SU-DHL-6 (cell line): ENCODE measurements at regions not wholly inside any gene's neighbourhood (a gene's known extent, or its start where the extent isn't known, plus 50 kb on each side); places are given as distances from the start of the nearest gene placed in this dataset.

Experiments used
- H2AFZ ChIP-seq: fragments of 200-600 bp; sonication (generic); 2 replicates; pipeline ENCODE4 v1.6.1; 2014; ENCODE audit warnings: low read depth, mild to moderate bottlenecking, moderate library complexity, mixed read lengths, antibody characterized with exemption, low read length; ENCODE audit not compliant: severe bottlenecking
- H3F3A ChIP-seq: fragments of 200-600 bp; shearing (Covaris generic); 2 replicates; pipeline ENCODE4 v1.6.0; 2016; ENCODE audit warnings: antibody characterized with exemption, mild to moderate bottlenecking; ENCODE audit not compliant: insufficient read depth
- H3K27ac ChIP-seq: fragments of 200-600 bp; sonication (generic); 2 replicates; pipeline ENCODE4 v1.5.1; 2016; ENCODE audit warnings: low read depth, mild to moderate bottlenecking, low read length, moderate library complexity, mixed read lengths
- H3K27me3 ChIP-seq: fragments of 200-600 bp; sonication (generic), shearing (Covaris generic); 2 replicates; pipeline ENCODE4 v1.6.0; 2014; ENCODE audit warnings: mild to moderate bottlenecking, low read length
- H3K36me3 ChIP-seq: fragments of 200-600 bp; sonication (generic); 2 replicates; pipeline ENCODE4 v1.6.1; 2014; ENCODE audit warnings: mild to moderate bottlenecking, low read length, mixed read lengths
- H3K4me2 ChIP-seq: fragments of 300-600, 200-600 bp; shearing (Covaris generic), sonication (generic); 2 replicates; pipeline ENCODE4 v1.6.0; 2014; ENCODE audit warnings: low read length, low read depth, mild to moderate bottlenecking; ENCODE audit not compliant: poor library complexity, severe bottlenecking
- H3K4me3 ChIP-seq: fragments of 200-600 bp; sonication (generic); 2 replicates; pipeline ENCODE4 v1.5.1; 2014; ENCODE audit warnings: antibody characterized with exemption, low read length, mild to moderate bottlenecking, mixed read lengths; ENCODE audit not compliant: insufficient read depth, poor library complexity, severe bottlenecking
- H3K79me2 ChIP-seq: fragments of 200-600 bp; sonication (generic); 2 replicates; pipeline ENCODE4 v1.6.1; 2014; ENCODE audit warnings: mild to moderate bottlenecking, low read length, moderate library complexity; ENCODE audit not compliant: insufficient read depth
- H3K9ac ChIP-seq: fragments of 200-600 bp; sonication (generic); 2 replicates; pipeline ENCODE4 v1.7.0; 2014; ENCODE audit warnings: mild to moderate bottlenecking, low read length
- H3K9me2 ChIP-seq: fragments of 200-600 bp; sonication (generic); replicated peaks from 2 replicates; pipeline ENCODE4 v1.6.1; 2014; ENCODE audit warnings: low read length; ENCODE audit not compliant: insufficient read depth
- H3K9me3 ChIP-seq: fragments of 200-600 bp; sonication (generic); 2 replicates; pipeline ENCODE4 v1.6.1; 2014; ENCODE audit warnings: low read length, mixed read lengths; ENCODE audit not compliant: insufficient read depth
- H4K20me1 ChIP-seq: fragments of 200-600 bp; sonication (generic); 2 replicates; pipeline ENCODE4 v1.6.1; 2014; ENCODE audit warnings: low read depth, mild to moderate bottlenecking, antibody characterized with exemption, low read length, moderate library complexity, mixed read lengths
- CTCF ChIP-seq: fragments of 200-600 bp; sonication (generic); IDR thresholded peaks from one replicate; pipeline ENCODE4 v1.5.1; 2017; ENCODE audit warnings: antibody characterized with exemption, mild to moderate bottlenecking, low read length, moderate library complexity; ENCODE audit not compliant: insufficient read depth, poor library complexity, severe bottlenecking
- EZH2phosphoT487 ChIP-seq: fragments of 200-600 bp; sonication (generic), shearing (Covaris generic); conservative IDR thresholded peaks from 2 replicates; pipeline ENCODE4 v1.6.1; 2018; ENCODE audit warnings: mild to moderate bottlenecking, antibody characterized with exemption, low read length, moderate library complexity, mixed read lengths

- Histone ChIP-seq H3K79me2 (no peaks in the 10 kb centered on the region), H2AFZ (no peak overlapping the region), H3K27ac (no peak overlapping the region), H3K9me3 (no peaks in the 10 kb centered on the region), H3K4me3 (no peak overlapping the region), H3K9me2 (no peaks in the 10 kb centered on the region), H3K9ac (no peak overlapping the region), H4K20me1 (no peaks in the 10 kb centered on the region), H3F3A (no peaks in the 10 kb centered on the region), H3K4me2 (no peak overlapping the region), H3K27me3 (no peaks in the 10 kb centered on the region), H3K36me3 (no peaks in the 10 kb centered on the region)
- no peak for TF ChIP-seq EZH2phosphoT487
- no peak for TF ChIP-seq CTCF
Observed at GRCh38 chr3:31181661-31182060, 287.2 kb upstream of the GADL1 start.

GRCh38 chr3:31182661-31183060, 288.2 kb upstream of the GADL1 start:
- no peak for TF ChIP-seq EZH2phosphoT487
- TF ChIP-seq CTCF, result no peak
- Histone ChIP-seq H4K20me1 (no peaks in the 10 kb centered on the region), H3K27ac (no peak overlapping the region), H3K36me3 (no peaks in the 10 kb centered on the region), H3K79me2 (no peaks in the 10 kb centered on the region), H3K9ac (no peak overlapping the region), H3K4me3 (no peak overlapping the region), H3K9me2 (no peaks in the 10 kb centered on the region), H3K4me2 (no peak overlapping the region), H3K27me3 (no peaks in the 10 kb centered on the region), H3F3A (no peaks in the 10 kb centered on the region), H2AFZ (no peak overlapping the region), H3K9me3 (no peaks in the 10 kb centered on the region)

GRCh38 chr3:31184261-31185061, 290.0 kb upstream of the GADL1 start:
- no peaks in the 10 kb centered on the region for H3K9me3 ChIP-seq
- no peaks in the 10 kb centered on the region for H3K9me2 ChIP-seq
- H2AFZ ChIP-seq, result no peak overlapping the region
- no peaks in the 10 kb centered on the region for H3K27me3 ChIP-seq
- TF ChIP-seq CTCF (no peak), EZH2phosphoT487 (no peak)
- no peaks in the 10 kb centered on the region for H3F3A ChIP-seq
- H3K36me3 ChIP-seq, result no peaks in the 10 kb centered on the region
- no peaks in the 10 kb centered on the region for H3K79me2 ChIP-seq
- no peak overlapping the region for H3K4me2 ChIP-seq
- no peaks in the 10 kb centered on the region for H4K20me1 ChIP-seq
- H3K27ac ChIP-seq, result no peak overlapping the region
- H3K9ac ChIP-seq, result no peak overlapping the region
- no peak overlapping the region for H3K4me3 ChIP-seq
